Right lung (tissue), 2 donors: ENCODE measurements at regions not wholly inside any gene's neighbourhood (a gene's known extent, or its start where the extent isn't known, plus 50 kb on each side); places are given as distances from the start of the nearest gene placed in this dataset.
"Not testable (repeated sequence)": the region's sequence is repeated elsewhere in the genome, so short reads cannot be mapped to it uniquely, and the experiment has no call there.

Experiments used
- DNase-seq, 2 donors: peaks; one replicate each; pipeline ENCODE4 v3.0.0-alpha.2; 2013

DNA sequence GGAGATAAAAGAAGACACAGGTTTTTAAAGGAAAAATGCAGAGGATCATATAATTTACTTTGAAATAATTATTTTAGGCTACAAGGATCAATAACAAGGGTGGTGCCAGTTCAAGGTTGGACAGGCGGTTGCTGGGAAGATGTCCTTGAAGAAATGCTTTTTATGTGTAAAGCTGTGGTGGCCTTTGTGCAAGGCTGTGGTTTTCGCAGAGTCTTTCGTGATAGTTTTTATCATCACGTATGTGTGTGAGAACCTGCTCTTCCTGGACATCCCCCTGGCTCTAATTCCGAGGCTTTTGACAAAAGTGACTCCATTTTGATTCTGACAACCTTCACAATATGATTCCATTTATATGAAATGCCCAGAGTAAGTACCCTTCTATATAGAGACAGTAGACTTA lies 85.8 kb upstream of the COG2 start:
- DNase-seq, result no peak

DNA sequence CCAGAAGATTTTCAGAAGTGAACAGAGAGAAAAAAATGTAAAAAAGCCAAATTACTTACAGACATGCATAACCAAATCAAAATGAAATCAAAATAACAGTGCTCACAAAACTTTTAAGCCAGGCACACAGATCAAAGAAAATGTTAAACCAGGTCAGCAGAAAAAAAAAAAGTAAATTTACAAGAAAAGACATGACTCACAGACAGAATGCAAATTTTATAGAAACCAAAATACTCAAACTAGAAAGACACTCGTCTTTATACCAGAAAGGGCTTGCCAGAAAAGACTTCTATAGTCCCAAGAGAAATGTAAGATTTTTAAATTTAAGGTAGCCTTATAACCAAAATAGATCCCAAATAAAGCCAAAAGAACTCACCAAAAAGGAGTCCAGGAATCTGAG lies 86.5 kb upstream of the COG2 start:
- no peak for DNase-seq

DNA sequence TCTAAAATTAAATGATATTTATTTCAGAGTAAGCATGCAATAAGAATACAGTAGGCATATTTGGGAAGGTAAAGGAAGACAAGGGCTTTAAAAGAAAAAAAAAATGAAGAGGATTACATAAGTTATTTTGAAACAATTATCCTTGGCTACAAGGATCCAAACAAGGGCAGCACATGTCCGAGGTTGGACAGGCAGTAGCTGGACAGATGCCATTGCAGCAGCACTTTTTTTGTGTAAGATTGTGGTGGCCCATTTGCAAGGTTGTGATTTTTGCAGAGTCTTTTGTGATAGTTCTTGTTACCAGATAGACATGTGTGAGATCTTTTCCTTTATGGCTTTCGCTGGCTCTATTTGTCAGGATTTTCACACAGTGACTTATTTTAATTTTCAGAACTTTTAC lies 89.4 kb upstream of the COG2 start:
- DNase-seq, result no peak

DNA sequence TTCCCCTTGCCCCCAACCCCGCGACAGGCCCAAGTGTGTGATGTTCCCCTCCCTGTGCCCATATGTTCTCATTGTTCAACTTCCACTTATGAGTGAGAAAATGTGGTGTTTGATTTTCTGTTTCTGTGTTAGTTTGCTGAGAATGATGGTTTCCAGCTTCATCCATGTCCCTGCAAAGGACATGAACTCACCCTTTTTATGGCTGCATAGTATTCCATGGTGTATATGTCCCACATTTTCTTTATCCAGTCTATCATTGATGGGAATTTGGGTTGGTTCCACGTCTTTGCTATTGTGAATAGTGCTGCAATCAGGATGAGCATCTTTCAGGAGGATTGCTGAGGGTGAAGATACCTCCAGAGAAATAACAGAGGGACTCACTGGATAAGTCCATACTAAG lies 91.3 kb upstream of the COG2 start:
- DNase-seq, result not testable (repeated sequence)

DNA sequence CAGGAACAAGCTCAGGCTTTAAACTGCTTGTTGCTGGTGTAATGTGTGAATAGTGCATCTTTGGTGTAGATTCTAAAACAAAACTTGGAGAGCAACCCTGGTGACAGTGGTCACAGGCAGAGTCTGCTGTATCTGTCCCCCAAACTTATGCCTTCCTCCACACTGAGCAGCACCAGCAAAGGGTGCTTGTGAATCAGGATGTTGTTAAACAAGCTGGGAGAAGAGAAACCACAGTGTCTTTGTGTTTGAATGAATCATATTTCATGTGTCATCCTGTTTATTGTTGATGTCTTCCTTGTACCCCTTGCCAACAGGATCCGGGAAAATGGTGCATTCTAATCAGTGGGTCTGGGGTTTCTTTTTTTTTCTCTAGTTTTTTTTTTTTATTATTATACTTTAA lies 91.9 kb upstream of the COG2 start:
- DNase-seq, result no peak

DNA sequence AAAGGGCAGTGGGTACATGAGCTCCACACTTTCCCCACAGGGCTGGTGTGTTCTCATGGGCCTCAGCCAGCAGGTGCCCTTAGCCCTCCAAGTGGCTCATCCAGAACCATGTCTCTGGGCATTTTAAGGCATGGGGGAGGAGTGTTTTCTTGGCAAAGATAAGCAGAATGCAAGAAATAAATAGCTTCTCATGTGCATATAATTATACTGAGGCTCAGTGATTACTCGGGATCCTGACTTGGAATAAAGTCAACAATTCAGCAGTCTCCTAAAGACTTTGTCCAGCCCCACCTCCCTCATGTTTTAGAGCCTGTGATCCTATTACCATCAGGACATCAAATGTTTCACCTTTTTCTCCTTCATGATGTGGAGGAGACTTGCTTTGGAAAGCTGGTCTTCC lies 92.7 kb upstream of the COG2 start:
- DNase-seq, result no peak

DNA sequence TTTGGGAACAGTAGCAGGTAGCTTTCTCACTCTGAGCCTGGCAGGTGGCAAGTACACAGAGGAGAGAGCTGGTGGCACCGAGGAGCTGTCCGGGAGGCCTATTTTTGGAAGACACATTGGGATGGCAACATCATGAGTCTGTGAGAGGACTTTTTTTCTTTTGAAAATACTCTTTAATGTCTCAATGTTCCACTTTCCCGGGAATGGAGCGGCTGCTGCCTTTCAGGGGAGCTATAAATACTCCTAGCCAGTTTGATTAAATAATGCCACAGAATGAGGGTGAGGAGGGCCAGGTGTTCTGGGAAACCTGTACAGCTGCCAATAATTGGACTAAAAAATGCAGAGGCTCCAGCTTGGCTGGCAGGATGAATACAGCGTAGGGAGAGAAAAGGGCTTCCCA lies 93.3 kb upstream of the COG2 start:
- DNase-seq, result no peak

DNA sequence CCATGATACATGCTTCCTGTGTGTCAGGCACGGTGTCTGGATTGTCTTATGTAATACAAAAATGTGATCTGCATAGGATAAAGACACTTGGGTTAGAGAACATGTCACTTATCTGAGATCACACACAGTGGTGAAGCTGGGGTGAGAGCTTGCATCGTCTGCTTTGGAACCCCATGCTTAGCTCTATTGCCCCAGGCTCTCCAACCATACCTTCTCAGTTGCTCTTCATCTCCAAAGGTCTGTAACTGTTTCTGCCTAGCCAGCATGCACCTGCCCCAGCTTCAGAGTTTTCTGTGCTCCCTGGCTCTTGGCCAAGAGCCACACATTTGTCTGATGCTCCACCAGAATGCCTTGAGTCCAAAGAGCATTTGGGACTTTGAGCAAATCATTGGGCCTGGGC lies 93.9 kb upstream of the COG2 start:
- no peak for DNase-seq

DNA sequence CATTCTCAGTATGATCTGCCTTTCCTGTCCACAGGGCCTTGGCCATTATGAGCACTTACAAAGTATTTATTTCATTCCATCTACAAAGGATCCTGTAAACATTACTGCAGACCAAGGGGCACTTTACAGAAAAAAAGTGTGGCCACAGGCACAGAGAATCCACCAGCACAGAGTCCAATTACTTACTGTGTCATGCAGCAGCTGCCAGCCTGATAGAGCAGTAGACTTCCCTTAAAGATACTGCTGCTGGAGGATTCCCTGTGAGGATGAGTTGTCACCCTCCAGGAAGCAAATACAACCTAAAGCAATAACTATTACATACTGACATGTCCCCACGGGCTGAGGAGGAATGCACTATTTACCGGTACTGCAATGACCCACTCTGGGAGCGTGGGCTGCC lies 97.1 kb upstream of the COG2 start:
- DNase-seq, result no peak

DNA sequence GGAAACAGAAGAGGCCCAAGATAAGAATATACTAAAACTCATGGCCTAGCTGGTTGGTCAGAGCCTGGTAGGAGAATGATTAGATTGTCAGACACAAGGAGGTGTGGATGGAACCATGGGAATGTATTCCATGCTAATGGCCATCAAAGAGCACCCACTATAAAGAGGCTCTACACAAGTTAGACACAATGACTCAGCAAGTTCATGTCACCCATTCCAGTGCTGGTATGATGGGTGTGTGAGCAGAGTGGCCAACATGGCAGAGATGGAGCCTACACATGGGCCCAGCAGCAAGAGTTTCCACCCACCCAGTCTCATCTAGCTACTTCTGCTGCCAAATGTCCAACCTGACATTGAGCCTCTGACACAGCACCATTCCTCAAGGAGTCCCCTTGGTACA lies 97.5 kb upstream of the COG2 start:
- DNase-seq, result no peak

DNA sequence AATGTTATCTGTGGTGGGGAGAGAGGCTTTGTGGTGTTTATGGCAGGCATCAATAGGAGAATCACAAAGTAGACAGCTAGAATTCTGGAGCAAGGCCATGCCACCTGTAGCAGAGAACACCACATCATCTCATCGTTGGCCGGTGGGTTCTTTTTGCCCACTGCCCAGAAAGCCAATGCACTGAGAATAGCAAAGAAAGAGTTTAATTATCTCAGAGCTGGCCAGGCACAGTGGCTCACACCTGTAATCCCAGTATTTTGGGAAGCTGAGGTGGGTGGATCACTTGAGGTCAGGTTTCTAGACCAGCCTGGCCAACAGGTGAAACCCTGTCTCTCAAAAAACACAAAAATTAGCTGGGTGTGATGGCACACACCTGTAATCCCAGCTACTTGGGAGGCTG lies 99.2 kb upstream of the COG2 start:
- no peak for DNase-seq

DNA sequence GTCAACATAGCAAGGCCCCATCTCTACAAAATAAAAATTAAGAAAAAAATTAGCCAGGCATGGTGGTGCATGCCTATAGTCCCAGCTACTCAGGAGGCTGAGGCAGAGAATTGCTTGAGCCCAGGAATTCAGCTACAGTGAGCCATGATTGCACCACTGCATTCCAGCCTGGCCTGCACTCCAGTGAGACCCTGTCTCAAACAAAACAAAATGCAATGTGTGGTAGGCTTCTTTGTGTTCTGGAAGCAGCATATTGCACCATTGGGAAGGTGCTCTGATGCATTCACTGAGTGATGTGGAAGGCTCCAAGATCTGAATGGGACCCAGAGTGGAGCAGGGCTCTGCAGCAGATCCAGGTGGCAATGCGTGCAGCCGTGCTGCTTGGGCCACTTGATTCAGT lies 99.6 kb upstream of the COG2 start:
- no peak for DNase-seq

DNA sequence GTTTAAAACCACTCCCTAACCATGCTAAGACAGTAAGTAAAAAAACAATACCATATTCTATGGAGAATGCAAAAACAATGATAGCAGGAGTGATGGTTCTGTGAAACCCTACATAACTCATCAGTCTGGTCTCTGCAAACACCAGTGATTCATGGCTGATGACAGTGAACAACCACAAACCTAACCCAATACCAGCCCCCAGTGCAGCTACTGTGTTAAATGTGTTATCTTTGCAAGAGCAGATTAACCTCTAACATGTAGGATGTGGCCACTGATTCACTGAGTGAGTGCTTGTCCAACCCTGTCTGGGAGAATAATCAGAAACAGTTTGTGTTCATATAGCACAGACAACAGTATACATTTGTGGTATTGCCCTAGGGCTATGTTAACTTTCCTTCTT lies 100.2 kb upstream of the COG2 start:
- DNase-seq, result no peak

DNA sequence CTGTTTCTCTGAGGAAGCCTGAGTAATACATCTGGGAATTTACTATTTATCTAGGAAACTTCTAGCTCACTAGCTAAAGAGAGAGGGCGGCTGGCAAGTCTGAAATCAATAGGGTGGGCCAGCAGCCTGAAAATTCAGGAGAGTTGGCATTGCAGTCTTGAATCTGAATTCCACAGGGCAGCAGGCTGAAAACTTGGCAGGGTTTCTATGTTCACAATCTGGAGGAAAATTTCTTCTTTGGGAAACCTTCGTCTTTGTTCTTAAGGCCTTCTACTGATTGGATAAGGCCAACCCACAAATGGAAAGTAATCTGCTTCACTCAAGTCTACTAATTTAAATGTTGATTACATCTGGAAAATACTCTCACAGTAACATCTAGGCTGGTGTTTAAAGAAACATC lies 101.0 kb upstream of the COG2 start:
- DNase-seq, result no peak

DNA sequence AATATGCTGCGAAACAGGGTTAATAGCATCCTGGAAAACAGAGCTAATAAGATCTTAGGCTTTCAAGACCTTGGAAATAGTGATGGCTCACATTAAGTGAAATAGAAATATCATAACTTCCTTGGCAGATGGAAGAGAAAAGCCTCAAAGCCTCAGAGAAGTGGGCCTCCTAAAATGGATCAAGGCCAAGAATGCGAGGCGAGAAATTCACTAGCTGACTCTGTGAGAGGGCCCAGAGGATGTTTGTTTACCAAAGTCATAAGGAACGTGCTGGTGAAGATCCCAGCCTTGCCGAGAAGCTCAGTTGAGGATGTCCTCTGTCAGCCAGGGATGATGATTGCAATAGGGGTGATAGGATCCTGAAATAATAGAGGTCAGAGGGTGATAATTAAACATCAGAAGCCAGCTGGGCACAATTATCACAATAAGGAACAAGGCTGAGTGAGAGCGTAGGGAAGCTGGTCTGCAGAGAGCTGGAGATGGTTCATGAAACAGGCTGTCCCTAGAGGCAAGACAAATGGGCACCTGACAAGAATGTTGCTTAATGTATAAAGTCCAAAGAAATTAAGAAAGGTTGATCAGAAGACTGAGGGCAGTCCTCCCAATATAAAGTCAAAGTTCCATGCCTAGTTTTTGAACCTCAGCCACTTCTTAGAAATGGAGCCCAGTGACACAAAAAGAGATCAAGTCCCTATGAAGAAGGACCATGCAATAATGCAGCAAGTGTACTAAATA lies 101.7 kb upstream of the COG2 start:
- peak; percentile 51 to 56 for DNase-seq

DNA sequence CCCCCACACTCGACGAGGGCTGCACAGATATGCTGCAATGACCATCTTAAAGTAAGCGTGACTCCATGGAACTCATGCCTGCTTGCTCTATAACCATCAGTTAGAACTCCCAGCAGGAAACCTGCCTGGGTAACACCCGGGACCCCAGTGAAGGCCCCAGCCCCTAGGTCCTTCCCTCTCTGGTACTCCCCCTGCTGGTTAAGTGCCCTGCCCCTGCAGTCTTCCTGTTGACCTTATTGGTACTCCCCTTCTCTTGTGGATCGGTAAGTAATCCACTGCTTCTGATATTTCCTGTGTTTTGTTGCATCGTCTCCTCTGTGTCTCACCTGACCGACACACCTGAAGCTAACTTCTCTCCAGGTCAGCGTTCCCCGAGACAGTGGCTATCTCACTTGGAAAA lies 104.8 kb upstream of the COG2 start:
- DNase-seq, result no peak

DNA sequence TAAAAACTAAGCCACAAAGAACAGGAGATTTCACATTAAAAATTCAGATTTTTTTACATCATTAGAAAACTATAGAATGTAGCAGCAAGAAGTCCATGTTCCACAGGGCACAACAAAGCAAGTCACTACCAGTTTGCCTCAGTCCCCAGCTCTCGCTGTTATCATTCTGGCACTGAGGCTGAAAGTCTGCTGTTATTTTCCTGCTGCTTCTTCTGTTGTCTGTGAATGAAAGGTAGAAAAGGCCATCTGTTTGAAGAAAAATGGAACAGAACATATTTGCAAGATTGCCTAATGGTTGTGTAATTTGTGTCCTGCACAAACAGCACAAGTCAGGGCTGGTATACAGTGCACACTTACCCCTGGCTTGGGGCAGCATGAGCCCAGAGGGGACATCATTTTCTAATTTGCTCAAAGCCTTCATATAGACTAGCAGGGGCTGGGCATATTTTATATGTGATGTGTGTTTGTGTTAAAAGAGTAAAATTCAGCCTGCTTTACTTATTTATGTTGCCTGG lies 105.6 kb upstream of the COG2 start:
- DNase-seq, result no peak

DNA sequence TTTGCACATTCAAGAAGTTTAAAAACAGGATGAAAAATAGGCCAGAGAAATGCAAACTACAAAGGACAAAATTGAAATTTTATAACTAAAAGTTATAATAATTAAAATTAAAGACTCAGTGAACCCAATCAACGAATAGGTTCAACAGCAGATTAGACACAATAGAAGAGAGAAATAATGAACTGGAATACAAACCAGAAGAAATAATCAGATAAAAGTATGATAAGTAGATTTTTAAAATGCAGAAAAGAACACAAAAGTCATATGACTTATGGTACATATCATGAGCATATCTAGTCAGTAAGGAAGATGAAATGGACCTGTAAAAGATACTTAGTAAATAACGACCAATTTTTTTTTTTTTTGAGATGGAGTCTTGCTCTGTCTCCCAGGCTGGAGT lies 108.1 kb upstream of the COG2 start:
- DNase-seq, result no peak

DNA sequence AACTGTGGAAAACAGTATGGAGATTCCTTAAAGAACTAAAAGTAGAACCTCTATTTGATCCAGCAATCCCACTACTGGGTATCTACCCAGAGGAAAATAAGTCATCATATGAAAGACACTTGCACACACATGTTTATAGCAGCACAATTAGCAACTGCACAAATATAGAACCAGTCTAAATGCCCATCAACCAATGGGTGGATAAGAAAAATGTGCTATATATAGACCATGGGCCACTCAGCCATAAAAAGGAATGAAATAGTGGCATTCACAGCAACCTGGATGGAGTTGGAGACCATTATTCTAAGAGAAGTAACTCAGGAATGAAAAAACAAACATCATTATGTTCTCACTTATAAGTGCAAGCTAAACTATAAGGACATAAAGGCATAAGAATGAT lies 105.0 kb upstream of the PGBD5 start:
- no peak for DNase-seq

DNA sequence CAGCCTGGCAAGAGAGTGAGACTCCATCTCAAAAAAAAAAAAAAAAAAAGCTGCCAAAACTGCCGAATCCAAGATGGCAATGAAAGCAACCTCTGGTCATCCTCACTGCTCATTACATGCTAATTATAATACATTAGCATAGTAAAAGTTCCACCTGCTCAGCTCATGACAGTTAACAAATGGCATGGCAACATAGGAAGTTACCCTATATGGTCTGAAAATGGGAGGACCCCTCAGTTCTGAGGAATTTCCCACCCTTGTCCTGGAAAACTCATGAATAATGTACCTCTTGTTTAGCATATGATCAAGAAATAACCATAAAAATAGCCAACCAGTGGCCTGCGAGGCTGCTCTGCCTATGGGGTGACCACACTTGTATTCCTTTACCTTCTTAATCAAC lies 93.1 kb upstream of the PGBD5 start:
- DNase-seq, result no peak

DNA sequence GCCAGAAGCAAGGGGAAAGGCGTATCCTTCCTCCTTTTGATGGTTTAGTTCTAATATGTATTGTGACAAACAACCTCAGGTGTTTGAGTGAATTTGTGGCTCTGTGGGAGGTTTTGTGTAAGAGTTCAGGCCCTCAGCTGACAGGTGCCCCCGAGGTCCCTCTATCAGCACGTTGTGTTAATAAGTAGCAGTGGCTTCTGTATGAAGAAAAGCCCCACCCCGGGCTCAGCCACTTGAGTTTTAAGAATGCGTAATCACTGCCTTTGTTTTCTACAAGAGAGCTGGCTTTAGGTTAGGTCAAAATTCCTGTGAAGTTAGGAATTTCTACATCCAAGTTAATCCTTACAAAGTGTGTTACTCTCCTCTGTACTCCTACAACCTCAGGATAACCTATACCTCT lies 92.4 kb upstream of the PGBD5 start:
- no peak for DNase-seq

DNA sequence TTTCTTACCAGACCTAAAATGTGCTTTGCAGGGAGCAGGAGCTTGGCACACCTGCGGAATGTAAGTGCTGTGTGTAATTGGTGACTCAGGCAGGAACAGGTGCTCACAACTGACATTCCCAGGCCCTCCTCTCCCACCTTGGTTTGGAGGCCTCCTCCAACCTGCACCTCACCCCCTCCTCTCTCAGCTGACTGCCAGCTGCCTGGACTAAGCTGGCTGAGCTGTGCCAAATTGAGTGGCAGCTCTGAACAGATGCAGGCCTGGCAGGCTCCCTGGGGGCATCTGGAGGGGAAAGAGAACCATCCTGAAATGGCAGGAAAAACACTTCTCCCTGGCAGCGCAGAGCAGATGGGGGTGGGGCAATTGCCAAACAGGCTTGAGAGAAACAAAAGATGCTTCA lies 91.7 kb upstream of the PGBD5 start:
- no peak for DNase-seq

DNA sequence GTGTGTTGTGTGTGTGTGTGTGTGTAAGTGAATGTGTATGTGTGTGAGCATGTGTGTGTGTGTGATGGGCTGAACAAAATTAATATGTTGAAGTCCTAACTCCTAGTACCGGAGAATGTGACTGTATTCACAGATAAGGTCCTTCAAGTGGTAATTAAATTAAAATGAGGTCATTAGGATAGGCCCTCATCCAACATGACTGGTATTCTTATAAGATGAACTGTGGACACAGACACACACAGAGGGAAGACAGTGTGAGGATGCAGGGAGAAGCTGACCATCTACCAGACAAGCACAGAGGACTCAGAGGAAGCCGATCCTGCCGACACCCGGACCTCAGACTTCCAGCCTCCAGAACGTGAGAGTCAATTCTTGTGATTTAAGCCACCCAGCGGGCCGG lies 91.2 kb upstream of the PGBD5 start:
- no peak for DNase-seq

DNA sequence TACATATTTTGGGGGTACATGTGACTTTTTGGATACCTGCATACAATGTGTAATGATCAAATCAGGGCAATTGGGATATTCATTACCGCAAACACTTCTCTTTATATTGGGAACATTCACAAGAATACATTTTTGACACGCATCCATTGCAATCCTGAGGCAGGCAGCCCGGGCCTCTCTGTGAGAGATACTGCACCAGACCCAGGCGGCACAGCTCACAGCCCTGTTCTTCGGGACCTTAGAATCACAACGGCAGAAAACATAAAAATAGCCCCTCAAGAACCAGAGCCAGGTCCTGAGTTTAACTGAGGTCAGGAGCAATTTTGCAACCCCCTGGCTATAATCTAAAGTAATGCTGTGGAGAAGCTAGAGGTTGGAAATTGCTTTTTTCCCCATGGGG lies 90.8 kb upstream of the PGBD5 start:
- no peak for DNase-seq
